ENCODE measurements at regions not wholly inside any gene's neighbourhood (a gene's known extent, or its start where the extent isn't known, plus 50 kb on each side); places are given as distances from the start of the nearest gene placed in this dataset.
A peak's percentile ranks its signal among the peaks of the same experiment; 100 is the strongest.

DNA sequence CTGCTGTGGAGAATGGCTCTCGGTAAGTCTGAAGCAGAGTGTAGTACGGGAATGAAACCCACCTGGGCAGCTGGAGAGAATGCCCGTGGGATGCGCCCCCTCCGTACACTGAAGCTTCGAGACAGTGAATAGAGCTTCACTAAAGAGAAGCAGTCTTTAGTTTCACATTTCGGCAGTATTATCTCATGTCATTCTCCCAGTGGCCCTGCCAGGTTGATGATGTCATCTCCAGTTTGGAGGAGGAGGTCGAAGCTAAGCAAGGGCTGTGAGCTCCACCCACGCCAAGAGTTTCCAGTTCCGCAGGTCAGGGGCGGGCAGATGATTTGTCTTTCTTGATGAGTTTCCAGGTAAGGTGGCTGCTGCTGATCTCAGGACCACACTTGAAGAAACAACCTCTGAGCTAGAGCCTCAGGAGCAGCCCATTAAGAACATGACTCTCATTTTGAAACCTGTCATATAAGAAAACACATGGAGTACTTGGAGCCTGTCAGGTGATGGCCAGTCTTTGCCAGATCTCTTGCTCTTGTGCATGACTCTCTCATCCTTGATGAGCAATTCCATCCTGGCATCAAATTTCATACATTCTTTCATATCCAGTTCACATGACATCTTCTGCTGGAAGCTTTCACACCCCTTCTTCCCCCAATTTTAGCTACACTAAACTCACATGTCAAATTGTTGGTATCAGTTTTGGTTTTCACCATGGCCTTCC lies 475.0 kb downstream of the RNF144A start:
- no peak for DNase-seq

DNA sequence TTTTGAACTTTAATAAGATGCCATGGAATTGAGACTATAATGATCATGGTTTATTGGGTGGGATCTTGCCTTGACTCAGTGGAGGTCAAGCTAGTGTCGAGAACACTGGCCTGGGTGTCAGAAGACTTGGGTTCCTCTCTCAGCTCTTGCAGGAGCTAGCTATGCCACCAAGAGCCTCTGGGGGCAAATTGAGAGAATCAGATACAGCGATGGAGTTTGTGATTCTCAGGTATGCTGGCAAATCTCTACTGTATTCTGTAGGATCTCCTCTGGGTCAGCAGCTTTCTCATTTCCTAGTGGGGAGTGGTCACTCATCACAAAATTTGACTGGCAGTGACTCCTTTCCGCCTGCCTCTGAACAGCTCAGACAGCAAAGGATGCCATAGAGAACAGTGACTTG lies 477.0 kb downstream of the RNF144A start:
- DNase-seq: no peak

DNA sequence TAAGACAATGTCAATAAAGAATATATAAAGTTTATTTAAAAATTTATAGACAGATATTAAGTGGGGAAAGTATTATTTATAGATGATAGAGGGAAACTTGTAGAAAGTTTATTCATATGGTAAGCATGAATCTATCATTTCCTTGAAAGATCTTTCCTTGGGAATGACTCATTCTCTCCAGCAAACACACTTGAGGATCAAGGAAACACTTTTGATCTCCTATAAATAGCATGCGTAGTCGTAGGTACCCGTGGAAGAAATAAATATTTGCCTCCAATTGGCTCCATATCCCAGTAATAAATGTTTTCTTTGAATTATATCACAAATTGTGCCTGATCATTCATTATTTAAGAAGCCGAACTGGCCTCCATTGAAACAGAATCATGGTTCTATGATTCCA lies 483.4 kb downstream of the RNF144A start:
- no peak for DNase-seq

DNA sequence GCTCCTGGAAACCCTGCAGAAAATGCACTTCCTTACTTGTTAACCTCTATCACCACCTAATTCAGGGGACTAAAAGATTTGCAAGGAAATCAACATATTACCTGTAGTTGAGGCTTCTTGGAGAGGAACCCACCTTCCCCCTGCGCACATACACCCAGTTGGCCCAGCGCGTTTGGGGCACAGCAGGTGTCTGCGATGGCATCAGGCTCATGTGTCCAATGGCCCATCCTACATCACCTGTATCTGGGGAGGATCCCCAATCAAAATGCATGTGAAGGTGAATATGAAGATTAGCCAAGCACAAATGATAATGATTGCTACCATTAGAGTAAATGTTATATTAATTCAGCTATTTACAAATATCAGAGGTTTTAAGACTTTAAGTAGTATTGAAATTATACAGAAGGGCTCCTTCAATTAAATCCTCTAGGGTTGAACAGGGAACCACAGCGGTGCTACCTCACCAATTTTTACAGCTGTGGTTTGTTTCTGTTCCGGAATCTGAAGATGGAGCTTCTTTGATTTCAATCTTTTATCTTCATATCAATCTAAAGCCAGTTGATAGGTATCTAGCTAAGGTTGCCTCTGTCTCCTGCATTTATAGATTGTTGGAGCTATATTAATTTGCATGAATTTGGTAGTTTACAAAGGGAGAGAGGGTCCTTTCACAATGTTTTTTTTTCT lies 486.0 kb downstream of the RNF144A start:
- DNase-seq: no peak

DNA sequence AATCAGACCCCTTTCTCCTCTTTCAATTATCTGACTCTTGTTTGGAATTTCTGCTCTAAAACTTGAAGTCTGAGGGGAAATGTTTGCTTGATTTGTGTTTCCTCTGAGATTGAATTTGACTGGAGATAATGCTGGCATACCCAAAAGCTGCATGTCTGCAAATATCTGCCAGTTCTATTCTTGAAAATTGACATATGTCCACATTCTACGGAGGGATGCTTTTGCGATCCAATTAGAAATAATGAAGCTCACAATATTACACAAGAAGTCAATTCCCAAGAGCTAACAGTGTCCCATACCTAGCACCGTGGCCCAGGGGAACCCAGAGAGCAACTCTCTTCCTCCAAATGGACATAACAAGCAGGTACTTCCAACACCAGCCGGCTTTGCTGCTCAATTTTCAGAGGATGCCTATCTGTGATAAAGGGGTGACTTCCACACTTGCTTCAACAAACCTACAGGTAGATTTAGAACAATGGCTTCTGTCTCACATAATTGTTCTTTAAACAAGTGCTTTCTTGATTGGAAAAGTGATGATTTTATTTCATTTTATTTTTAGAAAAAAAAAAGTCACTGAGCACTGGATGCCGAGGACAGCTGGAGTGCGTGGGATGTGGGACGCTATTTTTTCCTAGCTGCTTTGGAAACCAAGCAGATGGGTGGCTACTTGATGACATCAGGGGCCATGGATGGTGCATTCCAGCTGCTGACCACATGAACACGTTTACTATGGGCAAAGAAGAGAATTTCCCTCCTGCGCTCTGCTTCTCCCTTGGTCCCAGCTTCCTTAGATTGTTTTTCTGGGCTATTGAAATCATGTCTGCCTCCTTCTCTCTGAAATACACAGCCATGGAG lies 488.9 kb downstream of the RNF144A start:
- no peak for DNase-seq

DNA sequence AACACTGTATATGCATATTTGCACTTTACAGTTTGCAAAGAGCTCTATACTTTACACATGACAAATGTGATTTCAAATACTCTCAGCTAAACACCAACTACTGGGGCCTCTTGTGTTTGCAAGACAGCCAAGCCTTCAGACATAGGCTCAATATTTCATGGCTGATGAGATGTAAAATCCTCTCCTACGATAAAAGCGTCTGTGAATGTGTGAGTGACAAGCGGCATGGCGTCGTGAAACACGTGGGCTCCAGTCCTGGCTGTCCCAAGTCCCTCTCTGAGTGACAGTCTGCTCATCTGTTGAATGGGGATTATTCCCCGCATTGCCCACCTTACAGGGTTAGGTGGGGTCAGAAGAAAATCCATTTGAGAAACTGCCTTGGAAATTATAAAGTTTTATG lies 489.8 kb downstream of the RNF144A start:
- no peak for DNase-seq

DNA sequence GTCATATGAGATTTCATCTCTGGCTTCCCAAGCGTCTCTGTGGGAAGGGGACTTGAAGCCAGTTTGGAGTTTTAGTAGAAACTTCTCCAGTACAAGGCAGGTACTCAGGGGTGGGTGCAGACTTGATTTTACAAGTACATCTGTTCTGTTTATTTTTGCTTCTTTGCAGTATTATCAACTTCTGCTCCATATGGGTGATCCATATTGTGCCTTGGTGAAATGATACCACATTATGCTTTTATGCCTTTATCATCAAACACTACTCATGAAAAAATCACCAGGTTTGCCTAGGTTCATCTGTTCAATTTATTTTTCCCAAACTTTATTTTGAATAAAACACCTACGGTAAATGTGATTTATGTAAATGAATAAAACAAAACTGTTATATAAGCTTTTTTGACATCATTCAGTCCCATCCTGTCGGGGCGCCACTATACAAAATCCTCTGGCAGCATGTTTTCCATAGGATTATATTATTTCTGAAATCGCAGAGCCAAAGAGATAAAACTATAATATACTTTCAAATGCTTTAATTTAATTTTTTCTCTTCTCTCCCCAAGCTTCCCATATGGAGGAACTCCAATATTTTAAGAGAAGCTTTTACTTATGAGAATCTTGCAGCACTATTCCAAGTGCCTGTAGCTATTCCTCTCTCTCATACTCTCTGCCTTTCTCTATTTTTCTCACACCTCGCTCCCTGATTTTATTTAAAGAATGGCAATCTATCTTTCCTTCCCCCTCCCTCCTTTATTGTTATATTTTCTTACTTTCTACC lies 490.9 kb downstream of the RNF144A start:
- no peak for DNase-seq

DNA sequence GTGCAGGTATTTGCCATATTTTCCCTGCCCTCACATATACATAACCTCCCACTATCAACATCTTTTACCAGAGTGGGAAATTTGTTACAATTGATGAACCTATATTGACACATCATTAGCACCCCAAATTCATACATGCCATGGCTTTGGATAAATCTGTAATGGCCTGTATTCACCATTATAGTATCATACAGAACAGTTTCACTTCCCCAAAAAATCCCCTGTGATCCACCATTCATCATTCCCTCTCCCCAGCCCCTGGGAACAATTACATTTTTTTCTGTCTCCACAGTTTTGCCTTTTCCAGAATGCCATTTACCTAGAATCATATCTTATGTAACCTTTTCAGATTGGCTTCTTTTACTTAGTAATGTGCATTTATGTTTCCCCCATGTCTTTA lies 494.5 kb downstream of the RNF144A start:
- DNase-seq: no peak

DNA sequence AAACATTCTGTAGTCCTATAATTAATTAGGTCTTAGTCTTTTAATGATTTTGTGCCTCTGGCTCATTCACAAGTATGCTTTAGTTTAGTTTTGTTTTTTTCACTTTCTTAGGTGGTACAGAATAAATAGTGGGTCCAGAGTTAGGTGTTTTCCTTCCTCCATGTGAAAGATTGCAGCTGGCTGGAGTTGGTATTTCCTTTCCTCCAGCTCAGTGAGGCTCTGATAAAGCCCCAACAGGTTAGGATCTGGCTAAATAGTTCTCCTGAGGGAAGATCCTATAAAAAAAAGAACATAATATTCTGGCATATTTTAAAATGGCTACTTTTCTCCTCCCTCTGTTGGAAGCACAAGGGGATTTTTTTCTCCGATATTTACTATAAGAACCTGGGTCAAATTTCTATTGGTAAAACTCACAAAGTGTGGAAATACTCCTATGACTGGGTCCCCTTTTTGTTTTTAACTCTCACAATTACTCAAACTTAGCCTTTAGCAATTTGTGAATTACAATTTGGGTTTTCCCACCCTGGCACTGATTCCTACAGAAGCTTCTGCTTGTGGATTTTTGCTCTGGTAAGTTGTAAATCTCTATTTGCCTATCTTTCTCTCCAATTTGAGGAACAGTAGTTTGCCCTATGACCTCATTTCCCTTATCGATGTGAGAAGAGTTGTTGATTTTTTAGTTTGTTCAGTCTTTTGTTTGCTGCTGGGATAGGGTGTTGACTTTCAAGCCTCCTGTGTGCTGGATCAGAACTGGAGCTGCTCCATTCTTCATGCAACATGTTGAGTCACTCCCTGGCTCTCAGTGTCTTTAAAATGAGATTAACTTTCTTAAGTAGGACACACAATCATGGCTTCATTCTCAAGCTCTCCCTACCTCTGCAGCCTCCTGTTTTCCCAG lies 500.9 kb downstream of the RNF144A start:
- no peak for DNase-seq

DNA sequence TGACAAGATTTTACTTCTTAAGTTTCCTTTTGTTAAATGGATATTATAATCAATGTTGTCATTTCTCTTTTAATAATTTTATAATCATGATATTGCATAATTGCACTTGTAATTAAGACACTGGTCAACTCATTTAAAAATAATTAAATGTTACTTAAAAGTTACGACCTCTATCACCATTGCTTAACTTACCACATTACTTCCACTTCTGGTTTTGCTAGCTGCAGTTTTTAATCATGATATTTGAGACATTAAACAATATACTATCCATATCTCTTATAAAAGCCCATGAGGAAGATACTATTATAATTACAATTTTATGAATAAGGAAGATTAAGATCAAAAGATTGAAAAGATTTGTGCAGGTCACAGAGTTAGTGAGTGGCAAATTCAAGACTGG lies 502.0 kb downstream of the RNF144A start:
- no peak for DNase-seq

DNA sequence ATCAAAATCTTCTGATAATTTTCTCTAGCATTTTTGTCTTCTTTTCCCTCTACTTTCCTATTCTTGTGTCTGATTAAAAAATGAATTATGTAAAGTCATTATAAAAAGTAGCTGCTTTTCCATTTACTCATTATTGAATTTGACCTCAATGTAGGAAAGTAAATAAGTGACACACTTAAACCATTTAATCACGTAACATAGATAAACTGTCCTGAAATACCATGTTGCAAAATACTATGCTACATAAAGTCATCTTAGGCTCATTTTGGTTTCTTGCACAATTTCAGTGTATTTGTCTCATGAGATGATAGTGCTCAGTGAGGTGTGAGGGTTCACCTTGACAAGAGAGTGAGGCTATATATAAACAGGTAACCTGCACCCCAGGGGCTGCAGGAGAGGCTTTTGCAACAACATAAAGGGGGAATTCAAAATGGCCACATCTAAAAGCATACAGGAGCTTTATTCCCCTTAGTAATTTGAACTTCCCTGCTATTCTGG lies 502.7 kb downstream of the RNF144A start:
- DNase-seq: no peak

DNA sequence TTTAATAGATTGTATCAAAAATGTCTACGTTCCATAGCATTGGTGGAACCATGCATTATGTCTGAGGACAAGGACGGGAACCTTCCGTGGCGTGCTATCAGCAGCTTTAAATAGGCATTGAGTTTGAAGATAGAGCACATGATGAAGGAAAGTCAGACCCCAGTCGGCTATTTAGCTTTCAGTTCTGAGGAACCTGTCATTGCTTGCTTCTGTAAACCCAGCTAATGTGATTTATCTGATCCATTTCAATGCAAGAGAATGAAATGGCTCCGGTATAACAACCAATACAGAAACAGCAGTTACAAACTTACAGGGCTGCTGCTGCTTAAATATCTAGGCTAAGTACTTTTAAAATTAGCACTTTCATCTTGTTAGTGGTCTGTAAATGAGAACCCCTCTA lies 503.3 kb downstream of the RNF144A start:
- no peak for DNase-seq

DNA sequence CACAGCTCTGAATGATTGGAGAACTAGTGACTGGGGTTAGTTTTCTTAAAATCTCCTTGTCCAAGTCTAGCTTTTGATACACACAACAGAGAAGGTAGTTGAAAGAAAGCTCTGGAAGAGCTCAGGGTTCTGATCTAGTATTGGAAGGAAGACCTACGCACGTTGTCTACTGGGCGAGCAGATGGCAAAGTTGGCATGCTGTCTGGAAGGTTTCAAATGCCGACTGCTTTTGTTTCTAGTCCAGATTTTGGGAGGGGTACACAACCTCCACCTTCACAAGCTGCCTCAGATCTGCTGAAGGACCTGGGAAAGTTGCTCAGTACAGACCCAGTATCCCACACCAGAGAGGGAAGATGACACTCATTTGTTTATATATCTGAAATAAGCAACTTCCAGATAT lies 507.3 kb downstream of the RNF144A start:
- no peak for DNase-seq

DNA sequence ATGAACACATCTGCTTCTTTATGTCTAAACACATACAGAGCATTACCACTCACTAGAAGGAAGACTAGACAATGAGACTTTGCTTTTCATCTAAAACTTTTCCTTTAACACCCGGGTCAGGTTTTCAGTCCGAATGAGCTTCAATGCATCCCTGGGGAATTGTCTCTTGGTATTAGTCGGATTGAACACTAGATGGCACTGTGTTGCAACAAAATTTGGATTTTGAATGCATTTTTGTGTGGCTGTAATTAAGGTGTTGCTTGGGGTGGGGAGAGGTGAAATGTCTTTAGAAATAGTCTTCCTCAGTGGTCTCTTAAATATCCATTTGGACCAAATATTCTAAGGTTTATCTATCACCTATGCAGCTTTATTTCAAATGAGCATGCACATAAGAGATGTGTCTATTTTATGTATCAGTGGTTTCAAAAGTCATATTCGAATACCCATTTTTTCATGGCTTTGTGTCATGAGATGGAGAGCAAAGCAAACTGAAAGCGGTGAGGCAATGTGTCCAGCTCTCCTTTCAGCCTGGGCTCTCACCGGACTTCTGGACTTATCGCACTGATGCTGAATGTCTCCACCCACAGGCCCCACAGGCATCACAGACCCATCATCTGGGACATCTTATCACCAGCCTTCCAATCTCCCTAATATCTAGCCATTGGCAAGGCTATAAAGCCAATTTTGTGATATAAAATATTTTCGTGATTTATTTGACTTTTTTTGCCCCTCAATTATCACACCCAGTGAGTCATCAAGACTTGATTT lies 510.3 kb downstream of the RNF144A start:
- peak; percentile 33 to 87 for DNase-seq

DNA sequence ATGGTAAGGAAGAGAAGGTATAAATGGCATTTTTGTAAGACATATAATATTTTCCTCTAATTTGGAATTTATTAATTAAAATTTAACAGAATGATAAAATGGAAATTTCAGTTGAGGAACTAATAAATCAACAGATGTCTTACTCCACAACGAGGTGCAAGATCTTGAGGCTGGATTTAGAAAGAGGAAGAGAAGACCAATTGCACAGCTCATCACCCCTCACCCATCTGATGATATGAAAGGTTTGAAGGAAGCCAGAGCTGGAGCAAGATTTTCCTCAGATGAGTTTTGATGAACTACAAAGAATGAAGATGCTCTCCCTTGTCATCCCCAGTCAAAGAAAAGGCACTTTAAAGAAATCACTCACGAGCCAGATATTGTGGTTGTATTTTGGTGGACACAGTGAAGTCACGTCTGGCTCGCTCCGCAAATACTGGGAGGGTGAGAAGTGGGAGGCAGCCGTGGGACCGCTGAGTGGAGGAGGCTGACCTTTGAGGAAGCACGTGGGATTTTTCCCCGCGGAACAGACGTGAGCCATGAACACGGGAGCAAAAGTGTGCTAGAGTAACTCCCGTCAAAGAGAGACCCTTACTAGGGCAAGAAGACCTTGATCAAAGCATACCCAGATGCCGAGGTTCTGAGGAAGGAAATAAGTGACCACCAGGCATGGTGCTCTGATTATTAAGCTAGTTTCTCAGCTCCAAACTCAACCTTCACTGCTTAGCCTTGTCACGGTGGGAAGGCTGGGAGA lies 511.4 kb downstream of the RNF144A start:
- DNase-seq: no peak

DNA sequence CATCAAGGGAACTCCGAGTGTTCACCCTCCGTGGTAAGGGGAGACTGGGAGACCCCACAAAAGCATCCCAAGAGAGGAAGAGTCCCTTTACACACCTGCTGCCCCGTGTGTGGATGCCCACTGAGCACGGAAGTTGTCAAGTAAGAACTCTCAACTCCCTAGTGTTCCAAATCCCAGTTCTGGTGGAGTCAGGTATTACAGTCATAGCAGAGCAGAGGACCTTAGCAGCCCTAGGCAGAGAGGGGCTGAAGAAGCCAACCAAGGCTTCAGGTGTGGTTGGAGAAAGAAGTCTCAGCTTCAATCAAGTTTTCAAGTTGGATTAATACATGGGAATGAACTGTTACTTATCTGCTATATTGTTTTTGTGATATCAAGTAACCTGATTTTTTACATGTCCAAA lies 512.5 kb downstream of the RNF144A start:
- DNase-seq: peak in 1 of 2 experiments; percentile 7

DNA sequence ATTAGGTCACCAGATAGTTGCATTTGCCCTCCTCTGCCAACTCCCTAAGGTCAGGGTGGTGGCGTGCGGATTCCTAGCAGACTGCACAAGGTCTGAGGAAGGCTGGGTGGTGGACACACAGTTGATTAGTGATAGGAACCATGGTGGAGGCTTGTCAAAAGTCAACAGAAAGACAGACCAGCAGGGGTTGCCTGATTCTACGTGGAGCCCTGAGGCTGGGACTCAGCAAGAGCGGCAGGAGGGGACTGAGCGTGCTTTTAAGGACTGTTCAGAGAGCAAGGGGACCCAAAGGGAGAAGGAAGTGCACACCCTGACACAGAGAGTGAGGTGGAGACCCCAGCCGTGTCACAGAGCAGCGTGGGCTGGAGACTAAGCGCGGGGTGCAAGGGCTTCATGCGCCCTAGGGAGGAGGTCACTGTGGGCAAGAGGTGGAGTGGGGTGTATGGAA lies 513.2 kb downstream of the RNF144A start:
- DNase-seq: no peak

DNA sequence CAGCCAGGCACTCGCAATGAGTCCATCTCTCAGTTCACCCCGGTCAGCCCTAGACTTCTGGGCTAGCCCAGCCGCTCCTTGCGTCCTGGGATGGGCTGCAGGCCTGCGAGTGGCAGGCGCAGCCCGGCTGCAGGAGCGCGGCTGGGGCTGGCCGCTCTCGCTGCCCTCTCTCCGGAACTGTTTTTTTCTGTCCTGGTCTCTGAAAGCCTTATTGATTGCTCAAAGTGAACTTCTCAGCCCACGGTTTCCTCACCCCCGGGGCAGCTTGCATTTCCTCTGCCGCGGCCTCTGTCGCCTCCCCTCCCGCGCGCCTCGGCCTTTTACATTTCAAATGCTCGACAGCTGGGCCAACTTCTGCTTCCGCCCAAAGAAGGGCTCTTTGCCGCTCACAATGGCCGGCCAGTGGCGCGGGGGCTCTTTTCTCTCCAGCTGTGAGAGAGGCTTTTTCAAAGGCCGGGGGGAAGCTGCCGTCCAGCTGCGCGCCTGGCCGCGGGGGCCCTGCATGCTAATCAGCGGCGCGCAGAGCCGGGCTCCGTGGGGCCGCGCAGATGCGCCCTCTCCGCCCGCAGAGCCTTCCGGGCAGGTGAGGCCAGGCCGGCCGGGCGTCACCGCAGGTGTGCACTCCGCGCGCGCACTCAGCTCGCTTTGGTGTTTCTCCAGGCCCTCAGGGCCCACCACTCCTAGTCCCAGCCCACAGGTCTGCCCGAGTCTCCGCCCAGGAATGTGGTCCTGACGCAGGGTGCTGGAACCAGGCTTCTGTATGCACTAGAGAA lies 513.8 kb downstream of the RNF144A start:
- DNase-seq: peak; percentile 26 to 80

DNA sequence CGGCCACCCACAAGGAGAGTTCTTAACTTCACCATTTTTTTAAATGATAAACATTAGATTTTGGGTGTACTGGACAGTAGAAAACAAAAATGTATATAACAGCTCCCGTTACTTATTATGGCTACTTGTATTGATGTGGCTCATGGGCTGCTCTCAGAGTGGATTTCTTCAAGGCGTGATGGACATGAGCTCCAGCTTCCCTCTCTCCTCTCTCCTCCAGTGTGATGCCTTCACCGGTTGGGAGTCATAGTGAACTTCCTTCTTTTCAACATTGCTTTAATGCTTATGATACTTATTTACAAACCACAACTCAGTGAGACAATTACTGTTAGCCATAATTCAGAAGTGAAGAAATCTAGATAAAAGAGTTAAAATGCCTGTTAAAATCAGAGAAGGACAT lies 515.2 kb downstream of the RNF144A start:
- DNase-seq: no peak
